Neural progenitor cell (in vitro differentiated cells): ENCODE measurements at regions not wholly inside any gene's neighbourhood (a gene's known extent, or its start where the extent isn't known, plus 50 kb on each side); places are given as distances from the start of the nearest gene placed in this dataset.

ENCODE experiments used
- DNase-seq: peaks from one replicate; pipeline ENCODE4 v3.0.0-alpha.2; 2016; ENCODE audit warnings: low spot score
- H2AFZ ChIP-seq: fragments of 200-600 bp; sonication (generic); replicated peaks from 2 replicates; pipeline ENCODE4 v1.6.1; 2016; ENCODE audit warnings: antibody characterized with exemption
- H3F3A ChIP-seq: fragments of 200-600 bp; sonication (generic); 2 replicates; pipeline ENCODE4 v1.6.1; 2016; ENCODE audit warnings: antibody characterized with exemption, low read depth
- H3K27ac ChIP-seq: fragments of 200-600 bp; sonication (generic); 2 replicates; pipeline ENCODE4 v1.5.1; 2016; ENCODE audit warnings: mild to moderate bottlenecking
- H3K27me3 ChIP-seq: fragments of 200-600 bp; sonication (generic); 2 replicates; pipeline ENCODE4 v1.6.1; 2016; ENCODE audit warnings: mild to moderate bottlenecking, moderate library complexity
- H3K36me3 ChIP-seq: fragments of 200-600 bp; sonication (generic); 2 replicates; pipeline ENCODE4 v1.5.1; 2016
- H3K4me1 ChIP-seq: fragments of 200-600 bp; sonication (generic); 2 replicates; pipeline ENCODE4 v1.6.1; 2016; ENCODE audit warnings: mixed run types
- H3K4me2 ChIP-seq: fragments of 200-600 bp; sonication (generic); 2 replicates; pipeline ENCODE4 v1.6.1; 2016
- H3K4me3 ChIP-seq: fragments of 200-600 bp; sonication (generic); 2 replicates; pipeline ENCODE4 v1.5.1; 2016
- H3K79me2 ChIP-seq: fragments of 200-600 bp; sonication (generic); 2 replicates; pipeline ENCODE4 v1.6.1; 2016; ENCODE audit warnings: low read depth
- H3K9ac ChIP-seq: fragments of 200-600 bp; sonication (generic); 2 replicates; pipeline ENCODE4 v1.6.1; 2016
- H3K9me3 ChIP-seq: fragments of 200-600 bp; sonication (generic); 2 replicates; pipeline ENCODE4 v1.5.1; 2016; ENCODE audit warnings: low read depth
- H4K20me1 ChIP-seq: fragments of 200-600 bp; sonication (generic); 2 replicates; pipeline ENCODE4 v1.6.1; 2016; ENCODE audit warnings: low read depth
- H3K27ac Mint-ChIP-seq: 3 replicates; pipeline ENCODE4 v1.8.0; 2021; ENCODE audit warnings: mixed read lengths
- H3K27me3 Mint-ChIP-seq: 2 replicates; pipeline ENCODE4 v1.8.0; 2022; ENCODE audit warnings: low read depth, mild to moderate bottlenecking, inconsistent platforms, moderate library complexity, mixed read lengths; ENCODE audit not compliant: insufficient read depth
- H3K36me3 Mint-ChIP-seq: 3 replicates; pipeline ENCODE4 v1.8.0; 2021; ENCODE audit warnings: mixed read lengths
- H3K4me1 Mint-ChIP-seq: 3 replicates; pipeline ENCODE4 v1.8.0; 2021; ENCODE audit warnings: mixed read lengths
- H3K4me3 Mint-ChIP-seq: 3 replicates; pipeline ENCODE4 v1.8.0; 2021; ENCODE audit warnings: mild to moderate bottlenecking, moderate library complexity, mixed read lengths
- H3K9me3 Mint-ChIP-seq: 3 replicates; pipeline ENCODE4 v1.8.0; 2020; ENCODE audit warnings: mixed read lengths
- CTCF ChIP-seq: fragments of 200-600 bp; sonication (generic); IDR thresholded peaks from 2 replicates; pipeline ENCODE4 v1.5.1; 2017; ENCODE audit warnings: antibody characterized with exemption, mild to moderate bottlenecking
- EZH2 ChIP-seq: fragments of 200-600 bp; sonication (generic); IDR thresholded peaks from 2 replicates; pipeline ENCODE4 v1.6.1; 2017; ENCODE audit warnings: antibody characterized with exemption, mild to moderate bottlenecking, moderate library complexity
- EZH2phosphoT487 ChIP-seq: fragments of 200-600 bp; sonication (generic); IDR thresholded peaks from 2 replicates; pipeline ENCODE4 v1.6.1; 2017; ENCODE audit warnings: antibody characterized with exemption

- no peak overlapping the region for H3K9ac ChIP-seq
- peaks cover 18% of the 10 kb centered on the region for H3K27me3 Mint-ChIP-seq
Measured at GRCh38 chr6:4350567-4351519, 215.5 kb upstream of the ECI2 start.

GRCh38 chr6:4349931-4350330 lies 214.6 kb upstream of the ECI2 start:
- Mint-ChIP-seq H3K27me3 (peaks cover 18% of the 10 kb centered on the region), H3K36me3 (no peaks in the 10 kb centered on the region), H3K4me1 (peaks cover 8% of the 10 kb centered on the region), H3K9me3 (peaks cover 2% of the 10 kb centered on the region), H3K4me3 (no peak overlapping the region), H3K27ac (no peak overlapping the region)
- DNase-seq = no peak
- H3K9ac ChIP-seq = no peak overlapping the region
- H2AFZ ChIP-seq = no peak overlapping the region
- H3K4me2 ChIP-seq = no peak overlapping the region
- H3K27ac ChIP-seq = no peak overlapping the region
- H4K20me1 ChIP-seq = no peaks in the 10 kb centered on the region
- H3K4me3 ChIP-seq = no peak overlapping the region
- no peak for TF ChIP-seq EZH2
- TF ChIP-seq EZH2phosphoT487 = no peak
- TF ChIP-seq CTCF = no peak
- H3F3A ChIP-seq = no peaks in the 10 kb centered on the region
- H3K27me3 ChIP-seq = no peaks in the 10 kb centered on the region
- H3K79me2 ChIP-seq = no peaks in the 10 kb centered on the region
- H3K4me1 ChIP-seq = no peaks in the 10 kb centered on the region
- H3K9me3 ChIP-seq = no peaks in the 10 kb centered on the region
- H3K36me3 ChIP-seq = no peaks in the 10 kb centered on the region

More at GRCh38 chr6:4350567-4351519, 215.5 kb upstream of the ECI2 start:
- Mint-ChIP-seq H3K4me1 (peaks cover 12% of the 10 kb centered on the region), H3K9me3 (peaks cover 2% of the 10 kb centered on the region), H3K4me3 (no peak overlapping the region), H3K27ac (no peak overlapping the region), H3K36me3 (no peaks in the 10 kb centered on the region)
- no peak overlapping the region for H3K27ac ChIP-seq
- no peak overlapping the region for H3K4me3 ChIP-seq
- no peaks in the 10 kb centered on the region for H3F3A ChIP-seq
- H3K4me2 ChIP-seq = no peak overlapping the region
- TF ChIP-seq EZH2 (no peak), EZH2phosphoT487 (no peak), CTCF (no peak)
- no peaks in the 10 kb centered on the region for H3K27me3 ChIP-seq
- no peaks in the 10 kb centered on the region for H3K79me2 ChIP-seq
- H3K9me3 ChIP-seq = no peaks in the 10 kb centered on the region
- H3K36me3 ChIP-seq = no peaks in the 10 kb centered on the region
- peaks cover 5% of the 10 kb centered on the region for H3K4me1 ChIP-seq
- H4K20me1 ChIP-seq = no peaks in the 10 kb centered on the region
- DNase-seq = no peak
- no peak overlapping the region for H2AFZ ChIP-seq

GRCh38 chr6:4349323-4349722 lies 213.9 kb upstream of the ECI2 start:
- no peaks in the 10 kb centered on the region for H3F3A ChIP-seq
- no peak overlapping the region for H3K4me2 ChIP-seq
- H4K20me1 ChIP-seq = no peaks in the 10 kb centered on the region
- DNase-seq = no peak
- H2AFZ ChIP-seq = no peak overlapping the region
- TF ChIP-seq EZH2 = no peak
- no peak for TF ChIP-seq CTCF
- TF ChIP-seq EZH2phosphoT487 = no peak
- no peak overlapping the region for H3K4me3 Mint-ChIP-seq
- H3K27me3 ChIP-seq = no peaks in the 10 kb centered on the region
- H3K27ac Mint-ChIP-seq = no peak overlapping the region
- H3K4me3 ChIP-seq = no peak overlapping the region
- peaks cover 8% of the 10 kb centered on the region for H3K4me1 Mint-ChIP-seq
- H3K79me2 ChIP-seq = no peaks in the 10 kb centered on the region
- no peaks in the 10 kb centered on the region for H3K9me3 ChIP-seq
- H3K36me3 Mint-ChIP-seq = no peaks in the 10 kb centered on the region
- no peak overlapping the region for H3K27ac ChIP-seq
- H3K9ac ChIP-seq = no peak overlapping the region
- H3K9me3 Mint-ChIP-seq = peaks cover 2% of the 10 kb centered on the region
- H3K4me1 ChIP-seq = no peaks in the 10 kb centered on the region
- H3K27me3 Mint-ChIP-seq = peaks cover 18% of the 10 kb centered on the region
- H3K36me3 ChIP-seq = no peaks in the 10 kb centered on the region
